Stimulated activated memory B cell treated with anti-CD40 and anti-IgM and Interleukin-4, amounts not matched to agents 10 μg/mL and 1 μg/mL and 100 μg/mL, for 72 hours (primary cell): ENCODE measurements at regions not wholly inside any gene's neighbourhood (a gene's known extent, or its start where the extent isn't known, plus 50 kb on each side); places are given as distances from the start of the nearest gene placed in this dataset.

ENCODE experiments used
- ATAC-seq: fragments of 150-1000 bp; cut with Tn5 transposase; 2 replicates; pipeline ENCODE4 v1.10.0; 2021
- H3K27ac Mint-ChIP-seq: one replicate; pipeline ENCODE4 v1.8.0; 2022; ENCODE audit warnings: mild to moderate bottlenecking, mixed read lengths
- H3K27me3 Mint-ChIP-seq: one replicate; pipeline ENCODE4 v1.8.0; 2022; ENCODE audit warnings: mixed read lengths
- H3K36me3 Mint-ChIP-seq: one replicate; pipeline ENCODE4 v1.8.0; 2022; ENCODE audit warnings: mixed read lengths
- H3K4me1 Mint-ChIP-seq: one replicate; pipeline ENCODE4 v1.8.0; 2022; ENCODE audit warnings: mixed read lengths
- H3K4me3 Mint-ChIP-seq: one replicate; pipeline ENCODE4 v1.8.0; 2022; ENCODE audit warnings: mild to moderate bottlenecking, moderate library complexity, mixed read lengths
- H3K9me3 Mint-ChIP-seq: one replicate; pipeline ENCODE4 v1.8.0; 2022; ENCODE audit warnings: mixed read lengths

DNA sequence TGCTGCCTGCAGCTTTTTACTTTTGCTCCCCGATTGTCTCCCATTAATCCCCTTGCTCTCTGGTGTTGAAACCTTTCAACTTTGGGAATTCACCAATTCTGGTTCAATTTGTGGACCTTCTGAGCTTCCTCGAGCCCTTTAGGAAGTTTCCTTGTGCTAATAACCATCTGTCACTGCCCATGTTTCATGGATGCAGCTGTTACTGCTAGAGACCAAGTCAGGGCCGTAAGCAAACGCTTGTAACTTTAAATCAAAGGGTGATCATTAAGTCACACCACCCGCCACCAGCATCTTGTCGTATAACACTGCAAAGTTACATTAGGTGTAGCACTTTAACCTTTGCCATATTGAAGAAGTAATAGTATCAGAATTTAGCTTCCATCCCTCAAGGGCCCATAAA lies 268.3 kb upstream of the SASH1 start:
- no peak overlapping the region for H3K27ac Mint-ChIP-seq
- no peaks in the 10 kb centered on the region for H3K4me1 Mint-ChIP-seq
- no peaks in the 10 kb centered on the region for H3K27me3 Mint-ChIP-seq
- no peaks in the 10 kb centered on the region for H3K36me3 Mint-ChIP-seq
- ATAC-seq, result no peak
- no peak overlapping the region for H3K4me3 Mint-ChIP-seq
- peaks cover 16% of the 10 kb centered on the region for H3K9me3 Mint-ChIP-seq

DNA sequence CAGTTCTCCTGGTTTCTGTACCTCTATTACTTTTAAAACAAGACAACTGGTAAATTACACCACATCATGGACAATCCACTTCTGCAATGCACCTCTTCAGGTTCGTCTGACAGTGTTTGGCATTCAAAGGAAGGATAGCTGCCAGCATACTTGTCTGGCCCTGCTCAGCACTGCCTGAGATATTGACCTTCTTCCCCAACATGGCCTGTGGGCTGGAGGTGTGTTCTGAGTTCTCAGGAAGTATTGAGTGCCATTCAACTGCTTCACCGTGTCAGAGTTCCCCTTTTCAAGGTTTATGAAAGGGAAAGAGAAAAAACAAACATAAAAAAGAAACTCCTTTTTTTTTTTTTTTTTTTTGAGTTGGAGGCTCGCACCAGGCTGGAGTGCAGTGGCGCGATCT lies 267.9 kb upstream of the SASH1 start:
- no peak overlapping the region for H3K4me3 Mint-ChIP-seq
- H3K27me3 Mint-ChIP-seq, result no peaks in the 10 kb centered on the region
- H3K36me3 Mint-ChIP-seq, result no peaks in the 10 kb centered on the region
- no peaks in the 10 kb centered on the region for H3K4me1 Mint-ChIP-seq
- ATAC-seq, result peak; percentile 57
- peaks cover 16% of the 10 kb centered on the region for H3K9me3 Mint-ChIP-seq
- H3K27ac Mint-ChIP-seq, result no peak overlapping the region

DNA sequence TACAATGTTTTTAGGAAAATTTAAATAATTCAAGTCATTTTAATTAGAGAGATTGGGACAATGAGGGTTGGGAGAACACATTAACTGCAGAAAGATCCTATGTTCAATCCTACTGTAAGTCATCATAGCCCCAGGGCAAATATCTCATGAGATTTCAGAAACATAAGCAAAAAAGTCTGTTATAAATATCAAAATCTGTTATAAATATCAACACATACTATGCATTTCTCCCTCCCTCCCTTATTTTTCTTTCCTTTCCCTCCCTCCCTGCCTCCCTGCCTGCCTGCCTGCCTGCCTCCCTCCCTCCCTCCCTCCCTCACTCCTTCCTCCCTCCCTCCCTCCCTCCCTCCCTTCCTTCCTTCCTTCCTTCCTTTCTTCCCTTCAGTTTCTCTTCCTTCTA lies 267.3 kb upstream of the SASH1 start:
- no peak for ATAC-seq
- Mint-ChIP-seq H3K27me3 (no peaks in the 10 kb centered on the region), H3K36me3 (no peaks in the 10 kb centered on the region), H3K4me3 (no peak overlapping the region), H3K27ac (no peak overlapping the region), H3K4me1 (no peaks in the 10 kb centered on the region), H3K9me3 (peaks cover 16% of the 10 kb centered on the region)

DNA sequence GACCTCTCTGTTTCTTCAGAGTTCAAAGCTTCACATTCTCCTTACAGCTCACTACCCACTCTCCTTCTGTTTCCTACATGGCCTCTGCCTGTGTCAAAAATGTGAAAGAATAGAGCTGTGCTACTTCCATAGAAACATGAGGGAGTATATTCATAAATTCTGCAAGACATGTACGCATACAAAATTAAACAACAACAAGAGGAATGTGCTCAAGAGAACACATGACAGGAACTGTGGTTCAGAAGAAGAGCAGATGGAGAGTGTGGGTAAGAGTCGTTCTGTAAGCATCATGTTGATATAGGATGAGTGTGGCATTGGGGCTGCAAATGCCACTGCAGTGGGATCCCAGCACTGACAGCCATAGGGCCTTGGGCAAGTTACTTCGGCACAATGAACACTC lies 266.6 kb upstream of the SASH1 start:
- no peaks in the 10 kb centered on the region for H3K4me1 Mint-ChIP-seq

DNA sequence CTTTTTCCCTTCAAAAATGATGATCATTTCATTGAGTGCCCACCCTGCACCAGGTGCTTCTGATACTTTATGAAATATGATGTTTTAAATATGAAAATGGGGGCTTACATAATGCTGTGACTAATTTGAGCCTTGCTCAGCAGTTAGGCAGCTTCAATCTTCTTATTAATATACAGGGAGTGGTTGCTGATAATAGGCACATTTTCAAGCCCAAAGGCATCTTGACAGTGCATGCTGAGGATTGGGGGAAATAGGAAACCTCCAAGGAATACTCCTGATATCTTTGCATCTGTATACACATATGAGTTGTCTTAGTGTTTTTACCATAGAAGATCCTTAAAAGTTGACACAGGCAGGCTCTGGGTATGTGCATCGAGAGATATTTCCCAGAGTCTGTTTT lies 262.3 kb upstream of the SASH1 start:
- H3K27ac Mint-ChIP-seq, result no peak overlapping the region
- H3K36me3 Mint-ChIP-seq, result no peaks in the 10 kb centered on the region
- no peaks in the 10 kb centered on the region for H3K27me3 Mint-ChIP-seq
- peaks cover 6% of the 10 kb centered on the region for H3K9me3 Mint-ChIP-seq
- no peaks in the 10 kb centered on the region for H3K4me1 Mint-ChIP-seq
- no peak overlapping the region for H3K4me3 Mint-ChIP-seq
- ATAC-seq, result no peak

More for the DNA sequence above, 266.6 kb upstream of the SASH1 start:
- Mint-ChIP-seq H3K27ac (no peak overlapping the region), H3K36me3 (no peaks in the 10 kb centered on the region), H3K27me3 (no peaks in the 10 kb centered on the region), H3K9me3 (peaks cover 14% of the 10 kb centered on the region), H3K4me3 (no peak overlapping the region)
- ATAC-seq, result no peak

DNA sequence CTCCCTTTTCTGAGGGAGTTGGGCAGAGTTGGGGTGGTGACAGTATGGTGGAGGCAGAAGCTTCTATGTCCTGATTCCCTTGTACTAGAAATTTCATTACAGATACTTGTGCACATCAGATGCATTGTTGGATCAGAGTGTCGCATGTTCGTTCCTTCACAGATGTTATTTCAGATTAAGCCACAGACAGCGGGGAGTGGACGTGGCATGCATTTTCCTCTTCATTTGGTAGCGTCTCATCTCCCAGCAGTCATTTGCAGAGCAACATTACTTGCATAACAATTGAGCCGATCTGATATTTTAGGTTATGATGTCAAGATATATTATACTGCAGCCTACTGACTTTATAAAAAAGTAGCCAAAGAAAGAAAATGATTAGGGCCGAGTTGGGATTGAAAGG lies 261.6 kb upstream of the SASH1 start:
- Mint-ChIP-seq H3K4me3 (no peak overlapping the region), H3K27ac (no peak overlapping the region), H3K36me3 (no peaks in the 10 kb centered on the region), H3K27me3 (no peaks in the 10 kb centered on the region), H3K9me3 (peaks cover under 1% of the 10 kb centered on the region), H3K4me1 (no peaks in the 10 kb centered on the region)
- no peak for ATAC-seq

DNA sequence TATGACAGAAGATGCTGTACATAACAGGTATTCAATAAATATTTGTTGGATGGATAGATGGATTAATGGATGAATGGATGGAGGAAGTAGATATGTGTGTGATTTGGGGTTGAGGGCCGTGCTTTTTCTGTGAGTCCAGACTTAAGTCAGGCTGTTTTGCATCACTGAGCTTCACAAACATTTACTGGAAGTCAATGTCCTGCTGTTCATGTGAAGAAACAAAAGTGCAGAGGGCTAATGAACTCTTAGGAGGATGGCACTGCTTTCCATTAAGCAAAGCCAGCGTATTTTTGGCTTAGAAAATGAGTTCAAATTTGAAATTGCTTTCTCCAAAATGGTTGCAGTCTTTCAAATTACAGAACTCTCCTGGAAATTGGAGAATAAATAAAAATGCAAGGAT lies 260.6 kb upstream of the SASH1 start:
- Mint-ChIP-seq H3K27ac (no peak overlapping the region), H3K4me3 (no peak overlapping the region)

DNA sequence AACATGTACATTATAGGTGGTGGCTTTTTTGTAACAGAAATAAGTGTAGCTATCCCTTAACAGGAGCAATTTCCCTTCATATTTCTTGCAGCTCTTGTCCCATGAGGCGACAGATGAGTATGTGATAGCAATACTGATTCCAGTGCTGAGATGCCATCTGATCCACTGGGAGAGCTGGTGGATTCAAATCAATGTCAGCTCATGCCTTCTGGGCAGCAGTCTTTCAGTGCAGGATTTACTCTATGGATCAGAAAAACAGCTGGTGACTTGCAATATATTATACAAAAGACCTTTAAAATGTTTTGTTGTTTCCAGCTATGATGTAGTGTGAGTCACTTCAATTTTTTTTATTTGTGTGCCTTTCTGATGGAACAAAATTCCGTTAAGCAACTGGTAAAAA lies 259.9 kb upstream of the SASH1 start:
- ATAC-seq, result no peak
- Mint-ChIP-seq H3K9me3 (no peaks in the 10 kb centered on the region), H3K4me3 (no peak overlapping the region), H3K36me3 (no peaks in the 10 kb centered on the region), H3K27me3 (no peaks in the 10 kb centered on the region), H3K27ac (no peak overlapping the region), H3K4me1 (no peaks in the 10 kb centered on the region)

More for the DNA sequence above, 260.6 kb upstream of the SASH1 start:
- ATAC-seq, result no peak
- no peaks in the 10 kb centered on the region for H3K4me1 Mint-ChIP-seq
- no peaks in the 10 kb centered on the region for H3K36me3 Mint-ChIP-seq
- H3K27me3 Mint-ChIP-seq, result no peaks in the 10 kb centered on the region
- no peaks in the 10 kb centered on the region for H3K9me3 Mint-ChIP-seq

DNA sequence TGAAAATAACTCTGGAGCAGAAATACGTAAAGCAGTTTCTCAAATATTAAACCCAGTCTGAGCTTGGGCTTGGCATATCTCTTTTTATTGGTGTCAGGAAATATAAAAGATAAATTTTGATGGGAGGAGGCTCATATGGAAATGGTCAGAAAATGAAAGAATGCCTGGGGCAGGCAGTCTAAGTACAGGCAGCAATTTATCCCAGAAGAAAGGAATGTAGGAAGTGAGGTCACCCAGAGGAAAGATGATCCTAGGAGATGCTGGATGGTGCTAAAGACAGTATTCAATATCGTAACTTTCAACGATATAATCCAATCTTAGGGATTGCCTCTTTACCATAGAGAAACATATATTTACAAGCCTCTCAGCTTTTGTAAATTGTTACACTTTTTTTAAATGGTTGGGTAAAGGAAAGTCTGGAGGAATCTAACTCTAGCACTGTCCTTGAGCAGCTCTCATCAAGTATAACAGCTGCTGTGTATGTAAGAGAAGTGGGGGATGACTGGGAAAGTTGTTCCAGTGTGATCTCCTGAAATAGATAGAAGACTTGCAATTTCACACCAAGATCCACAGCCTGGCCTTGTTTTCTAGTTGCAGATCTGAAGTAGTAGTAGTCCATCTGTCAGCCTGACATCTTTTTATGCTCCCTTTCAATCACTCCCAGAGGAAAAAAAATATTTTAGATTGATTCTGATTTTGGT lies 256.9 kb upstream of the SASH1 start:
- H3K9me3 Mint-ChIP-seq, result peaks cover 4% of the 10 kb centered on the region

DNA sequence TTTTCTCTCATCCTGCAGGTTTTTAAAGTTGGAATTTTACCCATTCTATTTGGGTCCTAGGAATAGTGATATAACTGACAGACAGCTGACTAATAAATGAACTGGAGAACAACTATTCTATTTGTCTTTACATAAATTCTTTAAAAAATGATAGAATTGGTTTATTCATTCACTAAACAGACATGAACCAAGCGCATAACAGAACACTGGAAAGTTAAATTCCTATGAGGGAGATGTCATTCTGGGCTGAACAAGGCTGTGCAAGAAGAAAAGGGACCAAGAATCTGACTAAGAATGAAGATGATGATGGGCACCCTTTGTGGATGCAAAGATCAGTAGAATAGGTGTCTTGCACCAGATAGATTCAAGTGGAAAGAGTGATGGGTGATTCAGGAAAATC lies 256.3 kb upstream of the SASH1 start:
- no peak overlapping the region for H3K27ac Mint-ChIP-seq
- no peak for ATAC-seq
- no peaks in the 10 kb centered on the region for H3K27me3 Mint-ChIP-seq
- H3K36me3 Mint-ChIP-seq, result no peaks in the 10 kb centered on the region
- H3K9me3 Mint-ChIP-seq, result peaks cover 7% of the 10 kb centered on the region
- no peaks in the 10 kb centered on the region for H3K4me1 Mint-ChIP-seq
- H3K4me3 Mint-ChIP-seq, result no peak overlapping the region

More for the DNA sequence above, 256.9 kb upstream of the SASH1 start:
- Mint-ChIP-seq H3K27me3 (no peaks in the 10 kb centered on the region), H3K4me1 (no peaks in the 10 kb centered on the region), H3K4me3 (no peak overlapping the region), H3K36me3 (no peaks in the 10 kb centered on the region), H3K27ac (no peak overlapping the region)
- no peak for ATAC-seq

DNA sequence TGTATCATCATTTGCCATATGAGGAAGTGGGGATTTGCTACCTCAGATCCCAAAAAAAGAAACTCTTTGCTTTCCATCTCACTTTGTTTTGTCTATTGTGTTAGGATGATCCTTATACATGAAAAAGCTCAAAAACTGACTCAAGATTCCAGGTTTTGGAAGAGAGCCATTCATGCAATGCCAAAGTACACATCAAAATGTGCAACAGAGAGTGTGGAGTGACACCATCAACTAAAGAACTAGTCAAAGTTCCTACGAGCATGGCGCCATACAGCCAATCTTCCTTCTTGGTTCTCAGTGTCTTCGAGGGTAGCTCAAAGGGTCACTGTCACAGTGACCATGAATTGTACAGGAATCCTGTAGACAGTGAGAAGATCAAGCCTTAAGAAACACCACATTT lies 255.8 kb upstream of the SASH1 start:
- H3K9me3 Mint-ChIP-seq, result peaks cover 7% of the 10 kb centered on the region

DNA sequence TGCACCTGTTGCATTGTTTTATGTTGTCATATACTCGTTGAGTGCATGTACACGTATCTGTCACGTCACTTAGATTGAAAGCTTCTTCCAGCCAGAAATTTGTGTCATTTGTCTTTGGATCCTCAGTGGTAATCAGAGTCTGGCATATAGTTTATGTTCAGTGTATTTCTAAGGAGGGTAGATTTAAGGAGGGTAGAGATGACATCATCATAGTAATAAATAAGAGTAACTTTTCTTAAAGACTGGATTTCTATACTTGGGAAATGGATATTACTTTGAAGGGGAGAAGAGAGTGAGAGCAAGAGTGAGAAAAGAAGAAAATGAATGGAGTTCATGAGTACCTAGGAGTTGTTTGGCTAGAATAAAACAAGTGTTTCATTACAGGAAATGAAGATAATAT lies 255.0 kb upstream of the SASH1 start:
- H3K27ac Mint-ChIP-seq, result no peak overlapping the region
- H3K36me3 Mint-ChIP-seq, result no peaks in the 10 kb centered on the region
- no peaks in the 10 kb centered on the region for H3K4me1 Mint-ChIP-seq
- H3K27me3 Mint-ChIP-seq, result no peaks in the 10 kb centered on the region
- no peak for ATAC-seq
- peaks cover 10% of the 10 kb centered on the region for H3K9me3 Mint-ChIP-seq
- no peak overlapping the region for H3K4me3 Mint-ChIP-seq

More for the DNA sequence above, 255.8 kb upstream of the SASH1 start:
- H3K27me3 Mint-ChIP-seq, result no peaks in the 10 kb centered on the region
- no peak overlapping the region for H3K4me3 Mint-ChIP-seq
- no peaks in the 10 kb centered on the region for H3K36me3 Mint-ChIP-seq
- ATAC-seq, result no peak
- H3K4me1 Mint-ChIP-seq, result no peaks in the 10 kb centered on the region
- no peak overlapping the region for H3K27ac Mint-ChIP-seq

DNA sequence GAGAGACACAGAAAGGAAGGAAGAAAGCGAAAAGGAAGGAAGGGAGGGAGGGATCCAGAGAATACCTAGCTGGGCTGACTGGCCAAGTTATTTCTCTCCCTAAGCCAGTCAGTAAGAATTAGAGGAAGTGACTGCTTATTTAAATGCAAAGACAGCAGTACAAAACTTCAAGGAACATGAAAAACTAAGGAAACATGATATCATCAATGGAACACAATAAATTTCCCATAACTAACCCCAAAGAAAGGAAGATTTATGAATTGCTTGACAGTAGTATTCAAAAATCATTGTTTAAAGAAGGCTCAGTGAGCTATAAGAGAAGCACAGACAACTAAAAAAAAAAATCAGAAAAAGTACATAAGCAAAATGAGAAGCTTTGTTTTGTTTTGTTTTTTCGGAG lies 252.3 kb upstream of the SASH1 start:
- Mint-ChIP-seq H3K27me3 (no peaks in the 10 kb centered on the region), H3K9me3 (peaks cover 16% of the 10 kb centered on the region), H3K27ac (no peak overlapping the region), H3K36me3 (no peaks in the 10 kb centered on the region), H3K4me1 (no peaks in the 10 kb centered on the region), H3K4me3 (no peak overlapping the region)
- no peak for ATAC-seq

DNA sequence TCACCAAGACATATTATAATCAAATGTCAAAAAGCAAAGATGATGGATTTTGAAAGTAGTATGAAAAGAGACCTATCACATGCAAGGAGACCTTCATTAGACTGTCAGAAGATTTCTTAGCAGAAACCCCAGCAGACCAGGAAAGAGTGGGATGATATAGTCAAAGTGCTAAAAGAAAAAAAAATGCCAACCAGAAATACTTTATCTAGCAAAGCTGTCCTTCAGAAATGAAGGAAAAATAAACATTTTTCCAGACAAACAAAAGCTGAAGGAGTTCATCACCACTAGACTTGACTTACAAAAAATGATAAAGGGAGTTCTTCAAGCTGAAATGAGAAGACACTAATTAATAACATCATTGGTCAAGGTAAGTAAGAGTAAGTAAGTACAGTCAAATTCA lies 251.2 kb upstream of the SASH1 start:
- H3K4me1 Mint-ChIP-seq, result no peaks in the 10 kb centered on the region
- H3K36me3 Mint-ChIP-seq, result no peaks in the 10 kb centered on the region
- H3K9me3 Mint-ChIP-seq, result peaks cover 16% of the 10 kb centered on the region
- no peak for ATAC-seq
- no peak overlapping the region for H3K27ac Mint-ChIP-seq
- H3K27me3 Mint-ChIP-seq, result no peaks in the 10 kb centered on the region
- no peak overlapping the region for H3K4me3 Mint-ChIP-seq

DNA sequence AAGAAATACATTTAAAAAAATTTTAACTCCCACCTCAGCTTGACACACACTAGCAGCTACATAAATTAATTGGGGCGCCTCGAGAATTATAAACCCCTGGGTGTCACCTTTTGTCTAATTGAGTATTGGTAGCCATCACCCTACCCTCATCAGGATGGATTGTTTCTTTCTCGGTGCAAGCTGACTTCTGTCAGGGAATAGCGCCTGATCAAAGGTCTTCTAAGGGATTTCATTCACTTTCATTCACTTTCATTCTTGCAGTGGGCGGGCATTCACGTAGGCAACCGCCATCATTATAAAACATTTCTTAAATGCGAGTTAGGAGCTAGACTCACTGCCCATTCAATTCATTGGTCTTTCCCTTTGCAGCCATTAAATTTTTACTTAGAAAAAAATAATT lies 239.2 kb upstream of the SASH1 start:
- no peaks in the 10 kb centered on the region for H3K9me3 Mint-ChIP-seq
- no peaks in the 10 kb centered on the region for H3K4me1 Mint-ChIP-seq
- no peaks in the 10 kb centered on the region for H3K36me3 Mint-ChIP-seq
- H3K27ac Mint-ChIP-seq, result no peak overlapping the region
- no peak for ATAC-seq
- H3K27me3 Mint-ChIP-seq, result no peaks in the 10 kb centered on the region
- no peak overlapping the region for H3K4me3 Mint-ChIP-seq

DNA sequence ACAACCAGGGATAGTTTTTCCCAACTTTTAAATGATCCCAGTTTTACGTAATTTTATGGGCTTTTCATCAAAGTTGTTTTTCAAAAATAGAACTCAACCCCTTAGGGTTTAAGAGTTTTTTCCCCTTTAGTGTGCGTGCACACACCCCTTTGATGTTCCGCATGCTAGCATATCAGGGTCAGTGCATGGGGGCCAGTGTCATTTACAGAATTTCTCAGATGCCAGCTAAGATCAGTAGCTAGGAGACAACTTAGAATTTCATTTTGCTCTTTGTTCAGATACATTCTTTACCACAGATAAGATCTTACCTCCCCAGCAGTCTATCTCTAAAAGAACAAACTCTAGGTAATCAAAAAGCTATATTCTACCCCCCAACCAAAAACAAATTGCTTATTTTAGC lies 238.5 kb upstream of the SASH1 start:
- no peaks in the 10 kb centered on the region for H3K36me3 Mint-ChIP-seq
- no peak overlapping the region for H3K4me3 Mint-ChIP-seq
- H3K27me3 Mint-ChIP-seq, result no peaks in the 10 kb centered on the region
- H3K9me3 Mint-ChIP-seq, result no peaks in the 10 kb centered on the region
- ATAC-seq, result no peak
- H3K4me1 Mint-ChIP-seq, result no peaks in the 10 kb centered on the region
- no peak overlapping the region for H3K27ac Mint-ChIP-seq

DNA sequence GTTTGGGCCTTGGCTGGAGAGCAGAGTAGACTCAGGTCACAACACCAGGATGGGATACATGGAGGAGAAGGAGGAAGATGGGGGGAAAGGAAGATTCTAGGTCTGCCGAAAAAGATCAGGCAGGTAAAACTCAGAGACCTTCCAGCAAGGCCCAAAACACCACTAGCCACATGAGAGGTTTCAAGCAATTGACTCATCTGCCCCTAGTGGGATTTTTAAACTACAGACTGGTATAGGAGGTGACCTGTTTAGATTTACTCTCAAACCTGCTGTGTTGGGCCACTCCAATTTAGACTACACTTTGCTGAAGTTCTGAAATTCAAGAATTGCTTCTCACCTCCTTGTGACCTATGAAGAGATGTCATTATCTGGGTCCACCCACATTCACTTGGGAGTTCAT lies 236.9 kb upstream of the SASH1 start:
- Mint-ChIP-seq H3K36me3 (no peaks in the 10 kb centered on the region), H3K4me3 (no peak overlapping the region), H3K27ac (no peak overlapping the region), H3K27me3 (peaks cover 11% of the 10 kb centered on the region), H3K4me1 (no peaks in the 10 kb centered on the region), H3K9me3 (peaks cover 3% of the 10 kb centered on the region)
- no peak for ATAC-seq
